Testis (tissue), 2 donors: ENCODE measurements at regions not wholly inside any gene's neighbourhood (a gene's known extent, or its start where the extent isn't known, plus 50 kb on each side); places are given as distances from the start of the nearest gene placed in this dataset.
"Not testable (repeated sequence)": the region's sequence is repeated elsewhere in the genome, so short reads cannot be mapped to it uniquely, and the experiment has no call there.

ENCODE experiments used
- DNase-seq: peaks from one replicate; pipeline ENCODE4 v3.0.0-alpha.2; 2019
- H3K27ac ChIP-seq, 2 donors: fragments of 200-600 bp; sonication (generic); one replicate each; pipeline ENCODE4 v1.5.1; 2019
- H3K27me3 ChIP-seq: fragments of 200-600 bp; sonication (generic); one replicate; pipeline ENCODE4 v1.5.1; 2019
- H3K36me3 ChIP-seq: fragments of 200-600 bp; sonication (generic); one replicate; pipeline ENCODE4 v1.5.1; 2017; ENCODE audit warnings: low read depth; ENCODE audit errors: missing control alignments
- H3K4me1 ChIP-seq: fragments of 200-600 bp; sonication (generic); one replicate; pipeline ENCODE4 v1.5.1; 2019
- H3K4me3 ChIP-seq, 2 donors: fragments of 200-600 bp; sonication (generic); one replicate each; pipeline ENCODE4 v1.5.1; 2017 to 2019
- H3K9me3 ChIP-seq: fragments of 200-600 bp; sonication (generic); one replicate; pipeline ENCODE4 v1.5.1; 2017
- CTCF ChIP-seq, 3 experiments: fragments of 450-650 bp in 2 of 3; fragments of 200-600 bp in 1 of 3; sonication (generic) in 1 of 3; IDR thresholded peaks; one replicate each; pipeline ENCODE4 v1.5.1; 2016 to 2019; ENCODE audit warnings: antibody characterized with exemption in 3 of 3, mild to moderate bottlenecking in 2 of 3, moderate library complexity in 1 of 3
- POLR2A ChIP-seq: fragments of 450-650 bp; IDR thresholded peaks from one replicate; pipeline ENCODE4 v1.6.1; 2017; ENCODE audit warnings: antibody characterized with exemption, mild to moderate bottlenecking, moderate library complexity
- WGBS, 2 donors: methylation state at CpG; one replicate each; pipeline ENCODE4 v1.1.5; 2018; 5-methylcytosine and 5-hydroxymethylcytosine counted together
- intact Hi-C: fragments of 100-400 bp; cut with DNase I; formaldehyde crosslinking; loops from one replicate; pipeline ENCODE4 v1.15.1; 2023; ENCODE audit warnings: low total_unique reads

DNA sequence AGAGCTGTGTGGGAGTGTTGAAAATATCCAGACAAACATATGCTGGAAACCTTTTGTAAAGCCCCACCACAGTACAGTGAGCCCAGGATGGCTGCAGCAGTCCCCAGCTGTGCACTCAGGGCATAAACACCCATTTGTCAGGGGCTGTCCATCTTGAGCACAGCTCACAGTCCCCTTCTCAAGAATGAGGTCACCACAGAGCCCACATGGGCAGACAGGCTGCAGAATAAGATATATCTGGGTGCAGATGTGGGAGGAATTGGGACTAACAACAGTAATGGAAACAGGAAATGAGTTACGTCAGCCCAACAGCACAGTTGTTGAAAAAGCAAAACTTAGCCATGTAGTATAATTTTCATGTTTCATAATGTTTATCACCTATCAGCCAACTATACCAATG is 219.6 kb downstream of the ETAA1 start:
- Histone ChIP-seq H3K4me1 (no peaks in the 10 kb centered on the region), H3K36me3 (no peaks in the 10 kb centered on the region), H3K27me3 (no peaks in the 10 kb centered on the region), H3K4me3 (no peak overlapping the region), H3K27ac (no peak overlapping the region), H3K9me3 (no peaks in the 10 kb centered on the region)
- DNase-seq: no peak
- intact Hi-C loops: no loop called here
- TF ChIP-seq CTCF (IDR thresholded peaks at IDR 0.05) (no peak), POLR2A (no peak)
- WGBS, 2 donors: 68 to 79% methylated on average over 1 of the region's 1 CpG

DNA sequence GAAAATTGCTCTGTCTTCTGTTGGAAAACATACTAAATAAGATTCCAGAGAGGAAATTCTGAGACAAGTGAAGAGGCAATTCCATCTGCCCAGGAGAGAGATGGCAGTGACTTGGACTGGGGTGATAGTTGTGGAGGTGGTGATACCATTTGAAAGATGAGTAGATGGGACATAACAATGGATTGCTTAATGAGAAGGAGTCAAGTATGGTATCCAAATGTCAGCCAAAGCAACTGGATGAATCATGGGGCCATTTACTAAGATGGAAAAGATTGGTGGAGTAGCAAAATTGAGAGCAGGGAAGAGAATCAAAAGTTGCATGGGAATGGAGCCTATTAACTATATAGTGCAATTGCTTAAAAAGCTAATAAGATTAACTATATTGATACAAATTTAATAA is 222.1 kb downstream of the ETAA1 start:
- Histone ChIP-seq H3K9me3 (no peaks in the 10 kb centered on the region), H3K27me3 (no peaks in the 10 kb centered on the region), H3K4me3 (no peak overlapping the region), H3K36me3 (no peaks in the 10 kb centered on the region), H3K4me1 (no peaks in the 10 kb centered on the region), H3K27ac (no peak overlapping the region)
- DNase-seq: no peak
- intact Hi-C loops: no loop called here
- TF ChIP-seq POLR2A (no peak), CTCF (IDR thresholded peaks at IDR 0.05) (no peak)

GRCh38 chr2:67623741-67624140 is 226.6 kb downstream of the ETAA1 start:
- DNase-seq, H3K4me3 ChIP-seq, H3K27ac ChIP-seq, H3K36me3 ChIP-seq, H3K27me3 ChIP-seq, intact Hi-C loops, H3K4me1 ChIP-seq, H3K9me3 ChIP-seq: not testable (repeated sequence)
- 96 to 97% methylated on average over 2 of the region's 2 CpGs for WGBS, 2 donors

DNA sequence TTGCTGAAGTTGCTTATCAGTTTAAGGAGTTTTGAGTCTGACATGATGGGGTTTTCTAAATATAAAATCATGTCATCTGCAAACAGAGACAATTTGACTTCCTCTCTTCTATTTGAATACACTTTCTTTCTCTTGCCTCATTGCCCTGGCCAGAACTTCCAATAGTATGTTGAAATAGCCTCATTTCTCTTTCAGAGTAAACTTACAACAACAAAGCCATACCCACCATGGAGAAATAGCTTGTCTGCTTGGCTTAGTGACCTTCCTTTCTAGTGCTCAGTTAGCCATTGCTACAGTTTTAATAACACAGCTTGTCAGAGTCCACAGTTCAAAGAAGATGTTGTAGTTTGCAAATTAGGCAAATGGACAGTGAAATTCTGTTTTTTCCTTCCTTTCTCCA is 228.0 kb downstream of the ETAA1 start:
- no peaks in the 10 kb centered on the region for H3K4me1 ChIP-seq
- H3K27ac ChIP-seq: no peak overlapping the region
- H3K27me3 ChIP-seq: no peaks in the 10 kb centered on the region
- no peak for DNase-seq
- no peak overlapping the region for H3K4me3 ChIP-seq
- no peaks in the 10 kb centered on the region for H3K36me3 ChIP-seq
- intact Hi-C loops: no loop called here
- TF ChIP-seq POLR2A: no peak
- TF ChIP-seq CTCF (IDR thresholded peaks at IDR 0.05): no peak
- no peaks in the 10 kb centered on the region for H3K9me3 ChIP-seq

GRCh38 chr2:67625690-67626475 is 228.8 kb downstream of the ETAA1 start:
- Histone ChIP-seq H3K9me3 (no peaks in the 10 kb centered on the region), H3K4me3 (no peak overlapping the region), H3K27me3 (no peaks in the 10 kb centered on the region), H3K36me3 (no peaks in the 10 kb centered on the region), H3K27ac (no peak overlapping the region), H3K4me1 (no peaks in the 10 kb centered on the region)
- intact Hi-C loops: no loop called here
- no peak for DNase-seq
- TF ChIP-seq POLR2A (no peak), CTCF (IDR thresholded peaks at IDR 0.05) (no peak)
- 82% methylated on average over 5 of the region's 5 CpGs for WGBS, 2 donors
